ENCODE measurements at regions not wholly inside any gene's neighbourhood (a gene's known extent, or its start where the extent isn't known, plus 50 kb on each side); places are given as distances from the start of the nearest gene placed in this dataset.

GRCh38 chr10:104505521-104506042 is 135.5 kb upstream of the SORCS3 start:
- DNase-seq (ENCODE audit: low read depth in 2 of 2) = no peak

- DNase-seq (ENCODE audit: low read depth in 2 of 2) = no peak
Measured at GRCh38 chr10:104509981-104510380, 131.1 kb upstream of the SORCS3 start.

GRCh38 chr10:104510644-104511043 is 130.4 kb upstream of the SORCS3 start:
- DNase-seq (ENCODE audit: low read depth in 2 of 2) = no peak

- DNase-seq (ENCODE audit: low read depth in 2 of 2) = no peak
Measured at GRCh38 chr10:104512800-104513199, 128.3 kb upstream of the SORCS3 start.

- DNase-seq (ENCODE audit: low read depth in 2 of 2) = no peak
Measured at GRCh38 chr10:104515678-104516199, 125.4 kb upstream of the SORCS3 start.

- no peak for DNase-seq (ENCODE audit: low read depth in 2 of 2)
Measured at GRCh38 chr10:104516986-104517385, 124.1 kb upstream of the SORCS3 start.

GRCh38 chr10:104517946-104518345 is 123.1 kb upstream of the SORCS3 start:
- no peak for DNase-seq (ENCODE audit: low read depth in 2 of 2)

- no peak for DNase-seq (ENCODE audit: low read depth in 2 of 2)
Measured at GRCh38 chr10:104518891-104519290, 122.2 kb upstream of the SORCS3 start.

GRCh38 chr10:104520653-104521052 is 120.4 kb upstream of the SORCS3 start:
- no peak for DNase-seq (ENCODE audit: low read depth in 2 of 2)

GRCh38 chr10:104521901-104522694 is 119.0 kb upstream of the SORCS3 start:
- DNase-seq (ENCODE audit: low read depth in 2 of 2) = no peak

- no peak for DNase-seq (ENCODE audit: low read depth in 2 of 2)
Measured at GRCh38 chr10:104526188-104526587, 114.9 kb upstream of the SORCS3 start.

- no peak for DNase-seq (ENCODE audit: low read depth in 2 of 2)
Measured at GRCh38 chr10:104527013-104527412, 114.1 kb upstream of the SORCS3 start.

- DNase-seq (ENCODE audit: low read depth in 2 of 2) = no peak
Measured at GRCh38 chr10:104540181-104540580, 100.9 kb upstream of the SORCS3 start.

- no peak for DNase-seq (ENCODE audit: low read depth in 2 of 2)
Measured at GRCh38 chr10:104541820-104542219, 99.3 kb upstream of the SORCS3 start.

- DNase-seq (ENCODE audit: low read depth in 2 of 2) = no peak
Measured at GRCh38 chr10:104546336-104546735, 94.8 kb upstream of the SORCS3 start.

GRCh38 chr10:104546756-104547155 is 94.3 kb upstream of the SORCS3 start:
- no peak for DNase-seq (ENCODE audit: low read depth in 2 of 2)

- DNase-seq (ENCODE audit: low read depth in 2 of 2) = no peak
Measured at GRCh38 chr10:104548090-104548489, 93.0 kb upstream of the SORCS3 start.

- no peak for DNase-seq (ENCODE audit: low read depth in 2 of 2)
Measured at GRCh38 chr10:104556831-104557230, 84.3 kb upstream of the SORCS3 start.

- no peak for DNase-seq (ENCODE audit: low read depth in 2 of 2)
Measured at GRCh38 chr10:104557966-104558365, 83.1 kb upstream of the SORCS3 start.

- no peak for DNase-seq (ENCODE audit: low read depth in 2 of 2)
Measured at GRCh38 chr10:104559935-104560334, 81.2 kb upstream of the SORCS3 start.

GRCh38 chr10:104563051-104563450 is 78.0 kb upstream of the SORCS3 start:
- no peak for DNase-seq (ENCODE audit: low read depth in 2 of 2)

- DNase-seq (ENCODE audit: low read depth in 2 of 2) = no peak
Measured at GRCh38 chr10:104563548-104563947, 77.5 kb upstream of the SORCS3 start.

- no peak for DNase-seq (ENCODE audit: low read depth in 2 of 2)
Measured at GRCh38 chr10:104574427-104574826, 66.7 kb upstream of the SORCS3 start.
